PC-9 (cell line): ENCODE measurements at regions not wholly inside any gene's neighbourhood (a gene's known extent, or its start where the extent isn't known, plus 50 kb on each side); places are given as distances from the start of the nearest gene placed in this dataset.

Experiments
- BruUV-seq: library from RNA; stranded (reverse); fragments of 400-500 nt; replicated peaks from 2 replicates; lab custom pipeline; 2021; lab: Mats Ljungman, UMichigan
- CTCF ChIA-PET: fragments of 300-600 bp; sonication (Branson Sonifier 250); formaldehyde crosslinking; loops from one replicate; lab custom pipeline; 2022; ENCODE audit warnings: antibody characterized with exemption; lab: Charles Lee
- POLR2A ChIA-PET: fragments of 300-600 bp; sonication (Branson Sonifier 250); formaldehyde crosslinking; loops from one replicate; lab custom pipeline; 2022; ENCODE audit warnings: antibody characterized with exemption; ENCODE audit not compliant: unreplicated experiment; lab: Charles Lee
- DNase-seq, 2 experiments: peaks; one replicate each; pipeline versions ENCODE4 v3.0.0 to v3.0.0-alpha.2; 2015 to 2022; ENCODE audit warnings: mixed read lengths in 1 of 2
- H2AFZ ChIP-seq: fragments of 200-600 bp; sonication (generic); 2 replicates; pipeline ENCODE4 v1.8.1; 2017; ENCODE audit warnings: antibody characterized with exemption
- H3F3A ChIP-seq: fragments of 200-600 bp; sonication (generic); 2 replicates; pipeline ENCODE4 v1.8.1; 2017; ENCODE audit warnings: antibody characterized with exemption, mild to moderate bottlenecking, low read depth; ENCODE audit not compliant: insufficient read depth
- H3K27ac ChIP-seq: fragments of 200-600 bp; sonication (generic); 2 replicates; pipeline ENCODE4 v1.6.1; 2016; ENCODE audit warnings: mixed run types
- H3K27me3 ChIP-seq: fragments of 200-600 bp; sonication (generic); 2 replicates; pipeline ENCODE4 v1.6.1; 2016; ENCODE audit warnings: low read depth, mixed run types; ENCODE audit not compliant: insufficient read depth
- H3K36me3 ChIP-seq: fragments of 200-600 bp; sonication (generic); 2 replicates; pipeline ENCODE4 v1.6.1; 2016; ENCODE audit warnings: low read depth, mixed run types
- H3K4me1 ChIP-seq: fragments of 200-600 bp; sonication (generic); replicated peaks from 2 replicates; pipeline ENCODE4 v1.6.1; 2016; ENCODE audit warnings: mixed run types; ENCODE audit not compliant: insufficient read depth
- H3K4me2 ChIP-seq: fragments of 200-600 bp; sonication (generic); 2 replicates; pipeline ENCODE4 v1.6.1; 2017; ENCODE audit warnings: mixed run types
- H3K4me3 ChIP-seq: fragments of 200-600 bp; sonication (generic); 2 replicates; pipeline ENCODE4 v1.6.1; 2016; ENCODE audit warnings: mixed run types
- H3K79me2 ChIP-seq: fragments of 200-600 bp; sonication (generic); 2 replicates; pipeline ENCODE4 v1.6.1; 2017; ENCODE audit warnings: low read depth, mixed run types
- H3K9me2 ChIP-seq: fragments of 200-600 bp; sonication (generic); 2 replicates; pipeline ENCODE4 v1.8.1; 2017; ENCODE audit warnings: mild to moderate bottlenecking; ENCODE audit not compliant: insufficient read depth
- H3K9me3 ChIP-seq: fragments of 200-600 bp; sonication (generic); 2 replicates; pipeline ENCODE4 v1.8.1; 2016; ENCODE audit warnings: low read depth; ENCODE audit not compliant: insufficient read depth
- H4K20me1 ChIP-seq: fragments of 200-600 bp; sonication (generic); 2 replicates; pipeline ENCODE4 v1.8.1; 2017; ENCODE audit not compliant: insufficient read depth
- EZH2 ChIP-seq: fragments of 200-600 bp; sonication (generic); IDR thresholded peaks from 2 replicates; pipeline ENCODE4 v1.8.0; 2017; ENCODE audit warnings: antibody characterized with exemption, low read depth
- intact Hi-C: fragments of 100-400 bp; cut with micrococcal nuclease; formaldehyde crosslinking; loops from one replicate; pipeline ENCODE4 v1.10.0; 2022; ENCODE audit not compliant: unreplicated experiment
- TF ChIP-seq, protein P1 (sequence below): fragments of 200-600 bp; sonication (generic); conservative IDR thresholded peaks from 2 replicates; pipeline ENCODE4 v1.6.1; 2017; ENCODE audit warnings: mixed run types, antibody characterized with exemption, mild to moderate bottlenecking, moderate library complexity

DNA sequence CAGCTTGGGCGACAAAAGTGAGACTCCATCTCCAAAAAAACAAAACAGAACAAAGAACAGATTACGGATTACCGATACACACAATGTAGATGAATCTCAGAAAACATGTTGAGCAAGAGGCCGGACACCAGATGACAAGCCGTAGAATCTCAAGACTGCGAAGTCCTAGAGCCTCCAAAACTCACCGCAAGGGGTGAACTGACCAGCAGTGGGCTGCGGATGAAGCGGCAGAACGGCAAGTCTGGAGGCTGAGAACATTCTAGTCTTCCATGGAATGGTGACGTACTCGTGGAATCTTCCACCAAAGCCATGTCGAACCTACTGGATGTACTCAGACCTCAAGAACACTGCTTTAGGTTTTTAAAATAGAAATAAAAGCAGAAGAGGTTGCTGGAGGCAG lies 198.8 kb downstream of the NDUFA10 start:
- Histone ChIP-seq H3F3A (no peaks in the 10 kb centered on the region), H3K9me2 (no peaks in the 10 kb centered on the region), H3K79me2 (no peaks in the 10 kb centered on the region), H3K4me3 (no peak overlapping the region), H3K9me3 (no peaks in the 10 kb centered on the region), H3K27me3 (peaks cover 94% of the 10 kb centered on the region), H3K36me3 (no peaks in the 10 kb centered on the region), H3K27ac (no peak overlapping the region), H4K20me1 (no peaks in the 10 kb centered on the region), H3K4me1 (no peaks in the 10 kb centered on the region), H3K4me2 (no peak overlapping the region), H2AFZ (no peak overlapping the region)
- BruUV-seq, result no TSS peak
- ChIA-PET CTCF (no interaction called here), POLR2A (no interaction called here)
- no peak for DNase-seq
- intact Hi-C loops, result no loop called here
- no peak for TF ChIP-seq EZH2
- TF ChIP-seq, protein P1, sequence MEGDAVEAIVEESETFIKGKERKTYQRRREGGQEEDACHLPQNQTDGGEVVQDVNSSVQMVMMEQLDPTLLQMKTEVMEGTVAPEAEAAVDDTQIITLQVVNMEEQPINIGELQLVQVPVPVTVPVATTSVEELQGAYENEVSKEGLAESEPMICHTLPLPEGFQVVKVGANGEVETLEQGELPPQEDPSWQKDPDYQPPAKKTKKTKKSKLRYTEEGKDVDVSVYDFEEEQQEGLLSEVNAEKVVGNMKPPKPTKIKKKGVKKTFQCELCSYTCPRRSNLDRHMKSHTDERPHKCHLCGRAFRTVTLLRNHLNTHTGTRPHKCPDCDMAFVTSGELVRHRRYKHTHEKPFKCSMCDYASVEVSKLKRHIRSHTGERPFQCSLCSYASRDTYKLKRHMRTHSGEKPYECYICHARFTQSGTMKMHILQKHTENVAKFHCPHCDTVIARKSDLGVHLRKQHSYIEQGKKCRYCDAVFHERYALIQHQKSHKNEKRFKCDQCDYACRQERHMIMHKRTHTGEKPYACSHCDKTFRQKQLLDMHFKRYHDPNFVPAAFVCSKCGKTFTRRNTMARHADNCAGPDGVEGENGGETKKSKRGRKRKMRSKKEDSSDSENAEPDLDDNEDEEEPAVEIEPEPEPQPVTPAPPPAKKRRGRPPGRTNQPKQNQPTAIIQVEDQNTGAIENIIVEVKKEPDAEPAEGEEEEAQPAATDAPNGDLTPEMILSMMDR, result no peak

- Histone ChIP-seq H3K36me3 (no peaks in the 10 kb centered on the region), H3K9me2 (no peaks in the 10 kb centered on the region), H3K4me1 (no peaks in the 10 kb centered on the region), H3K9me3 (no peaks in the 10 kb centered on the region), H3F3A (no peaks in the 10 kb centered on the region), H2AFZ (no peak overlapping the region), H3K27ac (no peak overlapping the region), H3K4me3 (no peak overlapping the region), H3K27me3 (peaks cover 94% of the 10 kb centered on the region), H3K79me2 (no peaks in the 10 kb centered on the region), H4K20me1 (no peaks in the 10 kb centered on the region), H3K4me2 (no peak overlapping the region)
- TF ChIP-seq, protein P1, result no peak
- TF ChIP-seq EZH2, result no peak
- POLR2A ChIA-PET, result no interaction called here
- DNase-seq, result no peak
- BruUV-seq, result no TSS peak
- intact Hi-C loops, result no loop called here
- CTCF ChIA-PET, result no interaction called here
These were observed 199.5 kb downstream of the NDUFA10 start for GRCh38 chr2:239825705-239825979.

DNA sequence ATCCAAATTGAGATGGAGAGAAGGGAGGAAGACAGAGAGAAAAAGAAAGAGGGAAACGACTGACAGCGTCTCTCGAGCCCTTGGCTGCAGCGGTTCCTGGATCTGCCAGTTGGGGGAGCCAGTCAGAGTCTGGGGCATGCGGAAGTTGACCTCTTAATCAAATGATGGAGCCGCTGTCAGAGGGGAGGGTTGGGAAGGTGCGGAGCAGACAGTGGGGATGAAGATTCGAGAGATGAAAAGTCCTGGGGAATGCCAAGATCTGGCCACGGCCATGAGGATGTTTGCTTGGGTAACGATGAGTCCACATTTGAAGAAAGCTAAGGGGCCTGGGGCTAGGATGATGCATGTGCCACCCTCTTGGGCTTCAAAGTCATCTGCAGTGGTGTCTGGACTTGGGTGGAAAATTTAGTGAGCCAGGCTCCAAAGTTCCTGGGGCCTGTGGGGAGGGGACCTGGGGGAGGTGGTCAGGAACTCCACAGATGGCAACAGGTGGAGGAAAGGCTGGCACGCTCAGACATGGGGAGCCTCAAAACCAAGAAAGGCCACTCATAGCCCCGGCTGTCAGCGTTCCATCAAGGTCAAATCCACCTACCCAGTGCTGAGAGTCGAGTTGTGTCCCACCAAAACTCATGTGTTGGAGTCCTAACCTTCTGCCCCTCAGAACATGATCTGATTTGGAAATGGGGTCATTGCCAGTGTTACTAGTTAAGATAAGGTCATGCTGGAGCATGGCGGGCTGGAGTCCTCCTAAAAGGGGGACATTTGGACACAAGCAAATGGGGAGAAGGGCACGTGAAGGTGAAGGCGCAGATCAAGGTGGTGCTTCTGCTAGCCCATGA lies 200.1 kb downstream of the NDUFA10 start:
- H3K79me2 ChIP-seq, result no peaks in the 10 kb centered on the region
- H3K27me3 ChIP-seq, result peaks cover 94% of the 10 kb centered on the region
- no peak overlapping the region for H3K4me2 ChIP-seq
- no peak overlapping the region for H3K27ac ChIP-seq
- intact Hi-C loops, result loop anchor here (1.0 kb wide), 2 partner anchors 57 to 166 kb away; no protein-coding TSS in a partner anchor
- no peaks in the 10 kb centered on the region for H4K20me1 ChIP-seq
- POLR2A ChIA-PET, result no interaction called here
- H3K9me2 ChIP-seq, result no peaks in the 10 kb centered on the region
- no peaks in the 10 kb centered on the region for H3K9me3 ChIP-seq
- no TSS peak for BruUV-seq
- no peaks in the 10 kb centered on the region for H3K4me1 ChIP-seq
- no peak for TF ChIP-seq EZH2
- TF ChIP-seq, protein P1, result no peak
- no peak overlapping the region for H3K4me3 ChIP-seq
- no peaks in the 10 kb centered on the region for H3K36me3 ChIP-seq
- CTCF ChIA-PET, result interaction anchor here (0.6 kb wide), 1 partner anchor 1387 kb away, joined by 6 read pairs; no protein-coding TSS in a partner anchor
- no peak for DNase-seq
- no peak overlapping the region for H2AFZ ChIP-seq
- no peaks in the 10 kb centered on the region for H3F3A ChIP-seq
